ENCODE measurements at regions not wholly inside any gene's neighbourhood (a gene's known extent, or its start where the extent isn't known, plus 50 kb on each side); places are given as distances from the start of the nearest gene placed in this dataset.

DNA sequence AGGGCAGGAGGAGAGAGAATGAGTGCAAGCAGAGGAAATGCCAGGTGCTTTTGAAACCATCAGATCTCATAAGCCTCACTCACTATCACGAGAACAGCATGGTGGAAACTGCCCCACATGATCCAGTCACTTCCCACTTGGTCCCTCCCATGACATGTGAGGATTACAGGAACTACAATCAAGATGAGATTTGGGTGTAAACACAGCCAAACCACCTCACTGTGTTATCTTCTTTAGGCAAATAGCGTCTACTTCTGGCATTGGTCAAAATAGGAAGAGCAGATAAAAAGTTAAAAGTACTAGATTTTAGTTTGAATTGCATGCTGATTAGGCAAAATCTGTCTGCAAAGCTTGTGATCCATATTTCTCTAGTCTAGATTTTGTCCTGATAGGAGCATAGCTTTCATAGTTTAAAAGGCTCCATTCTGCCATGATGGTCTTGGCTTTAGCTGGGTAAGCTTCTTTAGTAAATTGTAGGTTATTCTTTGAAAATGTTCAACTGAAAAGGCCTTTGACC, 267.5 kb downstream of the NKX6-1 start:
- TF ChIP-seq EZH2 (IDR thresholded peaks at IDR 0.05) (no peak), POLR2AphosphoS5 (IDR thresholded peaks at IDR 0.05; ENCODE audit: borderline replicate concordance, low read depth, low read length) (no peak), FOXP2 (optimal IDR thresholded peaks at IDR 0.05; ENCODE audit: control extremely low read depth, extremely low read length, insufficient read depth) (no peak)
